Astrocyte of the hippocampus (primary cell): ENCODE measurements at regions not wholly inside any gene's neighbourhood (a gene's known extent, or its start where the extent isn't known, plus 50 kb on each side); places are given as distances from the start of the nearest gene placed in this dataset.
"Not testable (repeated sequence)": the region's sequence is repeated elsewhere in the genome, so short reads cannot be mapped to it uniquely, and the experiment has no call there.

Source experiments
- DNase-seq: peaks from one replicate; pipeline ENCODE4 v3.0.0; 2011; ENCODE audit warnings: low read depth, low spot score

DNA sequence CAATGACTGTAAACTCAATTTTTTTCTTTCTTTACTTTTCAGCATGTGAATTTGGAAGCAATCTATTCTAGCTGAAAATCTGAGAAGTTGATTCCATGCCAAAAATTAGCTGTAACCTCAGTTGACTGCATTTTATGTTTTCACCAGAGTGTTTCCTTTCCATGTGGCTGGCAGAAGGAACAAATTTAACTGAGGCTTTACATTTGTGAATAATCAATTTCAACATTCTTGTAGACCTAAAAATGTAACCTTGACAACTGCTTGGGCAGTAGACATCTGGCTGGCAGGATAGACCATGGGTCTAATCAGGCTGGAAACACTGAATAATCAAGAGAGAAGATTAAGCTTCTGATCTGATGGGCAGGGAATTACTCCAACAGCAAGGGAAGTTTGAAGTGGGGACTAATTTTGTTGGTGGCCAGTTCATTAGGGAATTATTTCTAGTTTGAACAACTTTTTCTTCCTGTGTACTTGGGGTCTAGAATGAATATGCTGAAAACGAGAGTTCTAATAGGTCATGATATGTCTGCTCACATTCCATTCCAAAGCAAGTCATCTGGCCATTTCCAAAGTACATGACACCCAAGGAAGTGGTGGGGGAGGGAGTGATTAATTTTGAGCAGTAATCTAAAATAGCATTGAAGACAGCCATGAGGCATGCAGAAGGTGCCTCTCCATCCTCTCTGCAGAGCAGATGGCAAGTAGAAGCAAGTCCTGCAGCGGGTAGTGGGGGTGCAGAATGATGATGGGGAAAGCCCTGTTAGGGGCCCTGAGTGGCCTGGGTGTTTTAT, 68.2 kb downstream of the ATP23 start:
- DNase-seq, result peak; percentile 22

GRCh38 chr12:58011676-58012075, 70.3 kb downstream of the ATP23 start:
- DNase-seq, result no peak

DNA sequence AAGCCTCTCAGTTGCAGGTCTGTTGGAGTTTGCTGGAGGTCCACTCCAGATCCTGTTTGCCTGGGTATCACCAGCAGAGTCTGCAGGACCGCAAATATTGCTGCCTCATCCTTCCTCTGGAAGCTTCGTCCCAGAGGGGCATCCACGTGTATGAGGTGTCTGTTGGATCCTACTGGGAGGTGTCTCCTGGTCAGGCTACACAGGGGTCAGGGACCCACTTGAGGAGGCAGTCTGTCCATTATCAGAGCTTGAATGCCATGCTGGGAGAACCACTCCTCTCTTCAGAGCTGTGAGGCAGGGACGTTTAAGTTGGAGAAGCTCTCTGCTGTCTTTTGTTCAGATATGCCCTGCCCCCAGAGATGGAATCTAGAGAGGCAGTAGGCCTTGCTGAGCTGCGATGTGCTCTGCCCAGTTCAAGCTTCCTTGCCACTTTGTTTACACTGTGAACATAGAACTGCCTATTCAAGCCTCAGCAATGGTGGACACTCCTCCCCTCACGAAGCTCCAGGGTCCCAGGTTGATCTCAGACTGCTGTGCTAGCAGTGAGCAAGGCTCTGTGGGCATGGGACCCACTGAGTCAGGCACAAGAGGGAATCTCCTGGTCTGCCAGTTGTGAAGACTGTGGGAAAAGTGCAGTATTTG, 81.1 kb downstream of the ATP23 start:
- not testable (repeated sequence) for DNase-seq

DNA sequence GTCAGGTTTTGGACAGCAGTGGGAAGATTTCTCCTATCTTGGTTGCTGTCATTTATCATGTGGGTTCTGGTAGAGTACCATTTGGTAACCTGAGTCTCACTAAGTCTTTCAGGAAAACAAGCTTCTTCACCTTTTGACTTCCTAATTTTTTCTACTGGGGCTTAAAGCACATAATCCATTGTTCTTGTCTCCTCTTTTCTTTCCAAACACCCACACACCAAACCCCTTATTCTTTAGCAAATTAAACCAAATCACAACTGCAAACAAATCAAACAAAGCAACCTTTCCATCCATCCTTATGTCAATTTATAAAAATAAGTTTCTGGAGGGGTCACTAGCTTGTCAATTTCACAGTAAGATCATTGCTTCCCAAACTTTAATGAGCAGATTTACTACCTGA, 84.1 kb downstream of the ATP23 start:
- DNase-seq, result no peak

GRCh38 chr12:58026426-58026825, 85.1 kb downstream of the ATP23 start:
- DNase-seq, result peak; percentile 11

- DNase-seq, result peak; percentile 81
Observed at GRCh38 chr12:58026897-58027891, 85.8 kb downstream of the ATP23 start.

- peak; percentile 17 for DNase-seq
Observed at GRCh38 chr12:58028294-58028693, 86.9 kb downstream of the ATP23 start.

GRCh38 chr12:58029260-58029659, 87.9 kb downstream of the ATP23 start:
- no peak for DNase-seq

DNA sequence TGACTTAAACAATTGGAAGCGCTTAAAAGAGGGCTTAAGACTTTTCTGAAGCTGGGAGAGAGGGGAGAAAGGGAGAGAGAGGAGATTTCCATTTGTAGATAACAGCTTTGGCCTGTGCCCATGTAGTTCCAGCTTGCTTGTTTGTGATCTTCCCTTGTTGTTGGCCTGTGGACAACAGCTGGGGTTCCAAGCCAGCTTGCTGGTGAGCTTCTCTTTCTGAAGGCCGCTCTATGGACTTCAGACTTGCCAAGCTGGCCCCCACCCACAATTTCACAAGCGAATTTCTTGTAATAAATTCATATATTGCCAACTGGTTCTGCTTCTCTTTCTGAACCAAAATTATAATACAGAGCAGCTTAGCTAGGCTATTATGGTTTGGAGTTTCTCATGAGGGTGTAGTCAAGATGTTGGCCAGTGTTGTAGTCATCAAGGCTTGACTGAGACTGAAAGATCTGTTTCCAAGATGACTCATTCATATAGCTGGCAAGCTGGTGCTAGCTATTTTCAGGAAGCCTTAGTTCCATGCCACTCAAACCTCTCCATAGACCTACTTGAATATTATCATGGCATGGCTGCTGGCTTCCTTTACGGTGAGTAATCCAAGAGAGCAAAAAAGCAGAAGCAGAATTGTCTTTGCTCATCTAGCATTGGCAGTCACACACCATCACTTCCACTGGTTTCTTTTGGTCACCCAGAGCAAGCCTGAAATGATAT, 89.4 kb downstream of the ATP23 start:
- DNase-seq, result peak; percentile 68

DNA sequence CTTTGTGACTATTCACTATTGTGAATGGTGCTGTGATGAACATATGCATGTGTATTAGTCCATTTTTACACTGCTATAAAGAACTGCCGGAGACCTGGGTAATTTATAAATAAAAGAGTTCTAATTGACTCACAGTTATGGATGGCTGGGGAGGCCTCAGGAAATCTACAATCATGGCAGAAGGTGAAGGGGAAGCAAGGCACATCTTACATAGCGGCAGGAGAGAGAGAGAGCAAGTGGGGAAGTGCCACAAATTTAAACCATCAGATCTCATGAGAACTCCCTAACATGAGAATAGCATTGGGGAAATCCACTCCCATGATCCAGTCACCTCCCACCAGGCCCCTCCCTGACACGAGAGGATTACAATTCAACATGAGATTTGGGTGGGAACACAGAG, 90.8 kb downstream of the ATP23 start:
- DNase-seq, result no peak

DNA sequence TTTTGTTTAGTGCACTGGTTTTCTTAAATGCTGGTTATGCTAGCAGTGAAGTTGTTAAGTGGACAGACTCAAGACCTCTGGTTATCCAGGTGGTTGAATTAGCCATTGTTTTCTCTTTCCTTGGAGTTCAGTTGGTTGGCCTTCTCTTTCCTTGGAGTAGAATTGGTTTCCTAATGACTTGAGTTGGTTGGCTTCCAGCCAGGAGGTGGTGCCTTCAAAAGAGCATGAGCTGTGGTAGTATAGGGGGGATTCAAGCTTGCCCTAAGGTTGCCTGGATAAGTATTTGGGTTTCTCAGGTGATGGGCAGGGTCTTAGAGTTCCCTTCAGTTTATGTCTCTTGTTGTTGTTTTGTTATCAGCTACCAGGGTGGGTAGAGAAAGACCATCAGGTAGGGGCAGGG, 92.5 kb downstream of the ATP23 start:
- no peak for DNase-seq

DNA sequence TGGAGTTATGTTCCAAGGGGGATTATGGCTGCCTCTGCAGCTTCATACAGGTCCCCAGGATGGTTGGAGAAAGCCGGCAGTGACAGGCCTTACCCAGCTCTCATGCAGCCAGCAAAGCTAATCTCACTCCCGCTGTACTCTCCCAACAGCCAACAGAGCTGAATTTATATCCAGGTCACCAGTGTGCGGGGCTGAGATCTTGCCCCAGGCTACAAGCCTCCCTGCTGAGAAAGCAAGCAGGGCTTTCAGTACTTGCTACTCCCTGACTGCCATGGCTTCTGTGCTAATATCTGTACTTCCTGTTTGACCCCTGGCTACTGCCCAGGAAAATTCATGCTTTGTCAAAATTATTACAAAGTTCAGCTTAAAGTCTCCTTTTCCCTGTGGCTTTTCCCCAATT, 92.9 kb downstream of the ATP23 start:
- DNase-seq, result no peak

- DNase-seq, result no peak
Observed at GRCh38 chr12:58034712-58035111, 93.3 kb downstream of the ATP23 start.

DNA sequence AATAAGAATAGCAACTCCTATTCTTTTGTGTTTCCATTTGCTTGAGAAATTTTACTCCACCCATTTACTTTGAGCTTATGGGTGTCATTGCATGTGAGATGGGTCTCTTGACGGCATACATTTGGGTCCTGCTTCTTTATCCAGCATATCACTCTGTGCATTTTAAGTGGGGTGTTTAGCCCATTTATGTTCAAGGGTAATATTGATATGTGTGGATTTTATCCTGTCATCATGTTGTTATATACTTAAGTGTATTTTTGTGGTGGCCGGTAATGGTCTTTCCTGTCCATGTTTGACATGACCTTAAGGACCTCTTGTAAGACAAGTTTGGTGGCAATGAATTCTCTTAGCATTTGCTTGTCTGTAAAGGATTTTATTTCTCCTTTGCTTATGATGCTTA, 100.1 kb downstream of the ATP23 start:
- DNase-seq, result no peak

GRCh38 chr12:58044966-58045365, 103.6 kb downstream of the ATP23 start:
- no peak for DNase-seq

GRCh38 chr12:58046271-58046670, 104.9 kb downstream of the ATP23 start:
- no peak for DNase-seq

GRCh38 chr12:58051378-58051777, 110.0 kb downstream of the ATP23 start:
- no peak for DNase-seq

- no peak for DNase-seq
Observed at GRCh38 chr12:58064666-58065065, 123.3 kb downstream of the ATP23 start.

DNA sequence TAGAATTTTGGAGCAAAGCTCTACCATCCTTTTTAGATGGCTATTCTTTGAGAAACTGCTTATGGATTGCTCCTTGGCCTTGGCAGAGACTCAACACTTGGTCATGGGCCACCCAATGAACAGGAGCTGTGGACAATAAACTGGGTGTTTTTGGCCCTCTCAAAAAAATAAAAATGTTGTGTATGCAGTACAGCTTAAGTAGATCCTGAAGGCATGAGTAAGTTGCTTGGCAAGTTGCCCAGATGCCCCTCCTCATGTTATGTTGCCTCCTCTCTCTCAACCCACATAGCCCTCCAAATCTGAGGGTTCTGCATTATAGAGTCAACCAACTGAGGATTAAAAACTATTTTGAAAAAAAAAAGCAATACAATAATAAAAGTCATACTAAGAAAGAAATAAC, 124.9 kb downstream of the ATP23 start:
- DNase-seq, result peak; percentile 44

DNA sequence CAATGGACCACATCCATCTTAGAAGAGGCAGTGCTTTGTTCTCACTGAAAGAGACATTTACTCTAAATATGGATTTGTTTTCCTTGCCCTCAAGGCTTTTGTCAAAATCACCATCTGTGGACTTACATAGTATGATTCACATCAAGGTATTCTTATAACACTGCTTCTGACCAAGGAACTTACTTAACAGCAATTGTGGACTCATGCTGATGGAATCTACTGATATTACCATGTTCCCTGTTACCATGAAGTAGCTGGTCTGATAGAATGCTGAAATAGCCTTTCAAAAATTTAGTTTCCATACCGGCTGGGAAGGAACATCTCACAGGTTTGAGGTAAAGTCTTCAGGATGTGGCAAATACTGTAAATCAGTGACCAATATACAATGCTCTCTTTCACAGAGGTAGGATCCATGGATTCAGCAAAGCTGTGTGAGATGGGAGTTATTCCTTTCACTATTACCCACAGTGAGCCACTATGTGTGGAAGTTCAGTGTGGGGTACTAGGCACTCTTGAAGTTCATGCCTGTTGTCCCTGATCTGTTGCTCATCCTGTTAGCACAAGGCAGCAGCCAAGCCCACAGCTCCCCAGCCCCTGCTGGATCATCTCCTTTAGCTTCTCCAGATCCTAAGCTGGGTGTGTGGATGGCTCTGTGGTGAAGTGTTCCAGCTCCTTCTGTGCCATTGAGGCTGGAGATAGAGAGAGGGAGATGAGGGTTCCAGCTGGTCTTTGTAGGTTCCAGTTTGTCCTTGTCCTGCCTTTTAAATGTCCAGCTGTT, 126.4 kb downstream of the ATP23 start:
- peak; percentile 70 for DNase-seq

GRCh38 chr12:58068706-58069105, 127.3 kb downstream of the ATP23 start:
- DNase-seq, result no peak
